ENCODE measurements at regions not wholly inside any gene's neighbourhood (a gene's known extent, or its start where the extent isn't known, plus 50 kb on each side); places are given as distances from the start of the nearest gene placed in this dataset.
"Not testable (repeated sequence)": the region's sequence is repeated elsewhere in the genome, so short reads cannot be mapped to it uniquely, and the experiment has no call there.

DNA sequence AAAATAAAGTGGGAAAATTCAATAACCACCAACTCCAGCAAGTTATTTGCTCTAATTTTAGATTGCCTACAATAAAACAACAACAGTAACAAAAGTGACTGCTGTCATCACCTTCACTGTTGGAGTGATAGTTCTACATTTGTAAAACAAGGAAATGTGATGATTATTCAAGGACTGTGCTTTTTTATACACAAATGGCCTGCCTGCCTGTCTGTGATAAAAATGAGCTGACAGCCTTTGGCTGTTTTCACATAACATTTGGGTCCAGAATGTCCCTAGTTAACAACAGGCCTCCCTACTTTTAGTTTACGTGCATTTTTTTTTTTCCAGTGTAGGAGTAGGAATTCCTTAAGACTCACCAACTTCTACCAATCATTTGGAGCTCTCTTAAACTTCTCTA, 768.8 kb downstream of the PDCD6IP start:
- DNase-seq = no peak

DNA sequence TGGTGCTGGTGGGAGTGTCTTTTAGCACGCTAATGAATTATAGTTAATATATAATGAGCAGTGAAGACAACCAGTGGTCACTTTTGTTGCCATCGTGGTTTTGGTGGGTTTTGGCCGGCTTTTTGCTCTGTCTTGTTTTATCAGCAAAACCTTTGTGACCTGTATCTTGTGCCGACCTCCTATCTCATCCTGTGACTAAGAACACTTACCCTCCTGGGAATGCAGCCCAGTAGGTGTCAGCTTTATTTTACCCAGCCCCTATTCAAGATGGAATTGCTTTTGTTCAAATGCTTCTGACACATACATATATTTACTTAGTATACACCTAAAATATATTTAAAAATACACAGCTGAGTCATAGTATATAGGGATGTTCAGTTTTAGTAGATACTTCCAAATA, 770.3 kb downstream of the PDCD6IP start:
- DNase-seq = no peak

DNA sequence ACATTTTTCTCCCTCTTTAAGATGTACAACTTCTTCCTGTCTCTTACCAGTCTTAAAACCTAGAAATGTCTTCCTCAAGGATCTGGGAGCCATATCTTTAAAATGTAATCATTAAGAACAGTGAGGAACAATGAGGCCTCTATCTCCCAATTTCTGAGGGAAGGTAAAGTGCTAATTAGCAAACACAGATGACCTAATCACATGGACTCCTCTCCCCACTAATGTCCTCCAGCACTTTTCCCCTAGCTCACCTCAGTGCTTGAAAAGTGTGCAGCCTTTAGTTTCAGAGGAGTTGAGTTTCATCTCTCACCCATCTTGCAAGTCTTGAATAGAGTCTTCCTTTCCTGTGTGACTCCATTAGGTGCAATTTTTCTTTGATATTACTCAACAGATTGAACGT, 771.0 kb downstream of the PDCD6IP start:
- no peak for DNase-seq

GRCh38 chr3:34570916-34571705, 772.7 kb downstream of the PDCD6IP start:
- no peak for DNase-seq

GRCh38 chr3:34571714-34572113, 773.3 kb downstream of the PDCD6IP start:
- DNase-seq = no peak

DNA sequence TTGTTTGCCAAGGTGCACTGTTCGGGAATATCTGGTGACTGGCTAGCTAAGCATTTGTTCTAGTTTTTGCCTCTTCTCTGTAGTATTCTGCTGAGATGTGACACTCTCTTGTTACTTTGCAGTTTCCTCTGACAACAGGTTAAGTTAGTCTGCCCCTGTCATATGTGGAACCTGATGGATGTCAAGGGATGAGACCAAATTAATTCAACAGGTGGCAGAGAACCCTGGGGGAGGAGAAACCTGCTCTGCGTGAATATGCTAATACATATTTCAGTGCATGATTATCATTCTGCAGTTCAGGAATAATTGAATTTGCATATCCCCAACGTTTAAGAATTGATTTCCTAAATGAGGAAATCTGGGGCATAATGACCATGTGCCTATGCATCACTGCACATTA, 777.3 kb downstream of the PDCD6IP start:
- DNase-seq = no peak

DNA sequence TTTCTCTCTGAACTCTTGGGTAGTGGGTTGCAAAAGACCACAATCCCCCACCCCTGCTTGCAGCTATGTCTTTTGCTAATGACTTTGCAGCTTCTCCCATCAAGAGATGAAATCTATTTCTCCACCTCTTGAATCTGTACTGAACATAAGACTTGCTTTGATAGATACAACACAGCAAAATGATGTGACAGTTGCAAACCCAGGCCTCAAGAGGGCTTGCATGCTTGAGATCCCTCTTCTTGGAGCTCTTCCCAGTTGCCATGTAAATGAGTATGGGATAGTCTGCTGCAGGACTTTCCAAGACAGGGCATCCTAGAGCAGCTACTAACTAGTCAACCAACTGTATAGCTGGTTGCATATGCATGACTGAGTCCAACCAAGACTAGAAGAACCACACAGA, 783.6 kb downstream of the PDCD6IP start:
- no peak for DNase-seq

GRCh38 chr3:34583451-34583850, 785.0 kb downstream of the PDCD6IP start:
- no peak for DNase-seq

- DNase-seq = no peak
Measured at GRCh38 chr3:34584971-34585370, 786.5 kb downstream of the PDCD6IP start.

DNA sequence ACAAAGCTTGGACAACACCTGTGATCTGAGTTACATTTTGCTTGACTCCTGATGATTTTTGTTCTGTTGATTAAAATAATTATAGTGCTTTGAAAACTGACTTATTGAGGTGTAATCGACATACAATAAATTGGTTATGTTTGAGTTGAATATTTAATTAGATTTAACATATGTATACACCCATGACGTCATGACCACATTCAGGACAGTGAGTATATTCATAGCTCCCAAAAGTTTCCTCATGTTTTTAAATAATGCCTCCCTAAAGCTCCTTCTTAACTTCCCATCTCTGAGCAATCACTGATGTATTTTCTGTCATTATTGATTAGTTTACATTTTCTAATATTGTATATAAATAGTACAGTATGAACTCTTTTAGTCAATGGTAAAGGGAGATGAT, 801.2 kb downstream of the PDCD6IP start:
- DNase-seq = no peak

DNA sequence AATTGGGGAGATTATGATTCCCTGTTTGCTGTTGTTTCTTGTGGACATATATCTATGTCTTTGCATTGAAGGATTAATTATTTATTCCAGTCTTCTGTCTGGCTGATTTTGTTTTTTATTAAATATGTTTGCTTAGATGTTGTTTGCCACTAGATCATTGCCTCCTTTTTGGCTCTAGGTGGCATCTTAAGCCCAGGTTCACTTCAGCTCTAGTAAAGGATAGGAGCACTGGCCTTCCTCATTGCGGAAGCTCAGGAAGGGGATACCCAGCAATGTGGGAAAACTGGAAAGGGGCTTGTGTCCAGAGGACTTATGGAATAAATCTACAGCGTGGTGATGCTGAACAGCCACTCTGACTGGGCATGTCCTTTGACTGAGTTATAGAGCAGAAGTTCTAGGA, 821.6 kb downstream of the PDCD6IP start:
- no peak for DNase-seq

DNA sequence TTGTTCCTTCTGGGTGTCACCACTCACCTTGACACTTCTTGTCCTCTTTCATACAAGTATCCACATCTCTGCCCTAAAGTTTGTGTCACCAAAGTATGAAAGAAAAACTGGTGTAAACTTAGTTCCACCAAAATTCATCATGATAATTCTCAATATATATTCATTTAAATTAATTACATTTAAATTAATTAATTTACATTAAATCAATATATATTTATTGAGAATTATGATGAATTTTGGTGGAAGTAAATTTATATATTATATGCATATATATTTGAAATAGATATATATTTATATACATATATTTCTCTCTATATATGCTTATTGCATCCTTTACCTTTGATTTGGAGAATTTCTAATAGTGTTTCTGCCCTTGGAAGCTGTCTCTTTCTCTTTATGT, 828.3 kb downstream of the PDCD6IP start:
- DNase-seq = no peak

GRCh38 chr3:34634939-34635338, 836.5 kb downstream of the PDCD6IP start:
- DNase-seq = no peak

DNA sequence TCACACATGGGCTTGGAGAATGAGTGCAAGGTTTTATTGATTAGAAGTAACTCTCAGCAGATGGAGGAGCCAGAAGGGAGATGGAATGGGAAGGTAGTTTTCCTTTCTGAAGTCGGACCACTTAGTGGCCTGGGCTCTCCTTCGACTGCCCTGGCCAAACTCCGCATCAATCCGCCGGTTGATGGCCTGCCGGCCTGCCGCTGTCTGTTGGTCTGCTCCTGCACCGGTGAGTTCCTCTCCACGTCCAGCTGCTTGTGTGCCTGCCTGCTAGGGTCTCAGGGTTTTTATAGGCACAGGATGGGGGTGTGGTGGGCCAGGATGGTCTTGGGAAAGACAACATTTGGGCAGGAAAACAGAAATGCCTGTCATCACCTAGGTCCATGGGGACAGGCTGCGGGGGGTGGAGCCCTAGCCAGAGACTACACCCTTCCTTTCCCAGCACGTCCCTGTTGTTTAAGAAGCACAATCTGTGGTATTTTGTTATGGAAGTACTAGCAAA, 837.0 kb downstream of the PDCD6IP start:
- DNase-seq = no peak

- DNase-seq = no peak
Measured at GRCh38 chr3:34646911-34647460, 848.6 kb downstream of the PDCD6IP start.

GRCh38 chr3:34650131-34650530, 851.7 kb downstream of the PDCD6IP start:
- no peak for DNase-seq

- DNase-seq = no peak
Measured at GRCh38 chr3:34668915-34669314, 870.5 kb downstream of the PDCD6IP start.

DNA sequence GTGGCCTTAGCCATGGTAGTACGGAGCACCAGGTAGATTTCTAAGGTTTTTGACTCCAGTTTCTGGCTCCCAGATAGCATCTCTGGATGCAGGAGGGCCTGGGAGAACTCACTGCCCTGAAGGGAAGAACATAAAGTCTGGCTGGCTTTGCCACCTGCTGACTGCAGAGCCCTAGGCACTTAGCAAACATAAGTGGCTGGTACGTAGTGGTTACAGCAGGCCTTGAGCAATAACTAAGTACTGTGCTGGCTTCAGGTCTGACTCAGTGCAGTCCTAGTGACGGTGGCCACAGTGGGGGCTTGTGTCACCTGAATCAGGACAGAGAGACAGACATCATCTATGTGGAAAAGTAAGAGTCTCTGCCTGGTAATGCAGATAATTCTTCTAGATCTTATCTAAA, 871.1 kb downstream of the PDCD6IP start:
- DNase-seq = no peak

- DNase-seq = no peak
Measured at GRCh38 chr3:34675383-34676120, 877.1 kb downstream of the PDCD6IP start.

DNA sequence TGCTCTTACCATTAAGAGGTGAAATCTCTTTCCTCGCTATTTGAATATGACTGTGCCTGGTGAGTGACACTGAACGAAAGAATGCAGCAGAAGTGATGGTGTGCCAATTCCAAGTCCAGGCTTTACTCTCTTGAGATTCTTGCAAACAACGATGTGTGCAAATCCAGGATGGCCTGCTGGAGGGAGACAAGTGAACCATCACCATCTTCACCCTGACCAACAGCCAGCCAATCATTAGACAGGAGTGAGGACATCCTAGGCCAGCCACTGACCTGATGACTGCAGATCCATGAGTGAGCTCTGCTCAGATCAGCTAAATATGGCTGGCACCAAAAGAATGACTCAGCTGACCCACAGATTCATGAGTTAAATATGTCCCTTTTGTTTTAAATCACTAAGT, 878.0 kb downstream of the PDCD6IP start:
- no peak for DNase-seq

- no peak for DNase-seq
Measured at GRCh38 chr3:34678575-34678974, 880.1 kb downstream of the PDCD6IP start.

DNA sequence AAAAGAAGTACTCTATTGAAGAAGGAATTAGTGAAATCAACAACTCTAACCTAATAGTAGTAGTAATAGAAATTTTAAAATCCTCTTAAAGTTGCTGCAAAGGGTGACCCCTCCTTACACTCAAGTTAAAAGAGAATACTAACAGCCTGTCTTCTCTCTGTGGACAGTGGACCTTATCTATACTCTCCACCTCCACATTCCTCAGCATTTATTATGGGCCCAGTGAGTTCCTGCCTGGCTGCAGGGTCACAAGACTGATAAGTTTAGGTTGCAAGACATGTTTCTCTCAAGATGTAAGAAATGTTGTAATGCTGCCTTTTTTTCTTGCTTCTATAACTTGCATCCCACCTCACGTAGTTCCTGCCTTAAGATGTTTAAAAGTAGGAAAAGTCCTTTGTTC, 880.6 kb downstream of the PDCD6IP start:
- DNase-seq = not testable (repeated sequence)

DNA sequence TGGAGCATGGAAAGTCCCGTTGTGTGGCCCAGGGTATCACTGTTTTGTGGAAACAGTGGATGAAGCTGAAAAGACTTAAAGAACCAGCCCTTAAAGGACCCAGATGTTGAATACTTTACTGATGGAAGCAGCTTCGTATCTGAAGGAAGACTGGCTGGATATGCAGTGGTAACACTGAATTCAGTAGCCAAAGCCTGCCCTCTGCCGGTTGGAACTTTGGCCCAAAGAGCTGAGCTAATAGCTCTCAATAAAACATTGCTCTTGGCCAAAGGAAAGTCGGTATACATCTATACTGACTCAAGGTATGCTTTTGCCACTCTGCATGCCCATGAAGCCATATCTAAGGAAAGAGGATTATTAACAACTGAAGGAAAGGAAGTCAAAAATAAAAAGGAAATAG, 885.4 kb downstream of the PDCD6IP start:
- no peak for DNase-seq

DNA sequence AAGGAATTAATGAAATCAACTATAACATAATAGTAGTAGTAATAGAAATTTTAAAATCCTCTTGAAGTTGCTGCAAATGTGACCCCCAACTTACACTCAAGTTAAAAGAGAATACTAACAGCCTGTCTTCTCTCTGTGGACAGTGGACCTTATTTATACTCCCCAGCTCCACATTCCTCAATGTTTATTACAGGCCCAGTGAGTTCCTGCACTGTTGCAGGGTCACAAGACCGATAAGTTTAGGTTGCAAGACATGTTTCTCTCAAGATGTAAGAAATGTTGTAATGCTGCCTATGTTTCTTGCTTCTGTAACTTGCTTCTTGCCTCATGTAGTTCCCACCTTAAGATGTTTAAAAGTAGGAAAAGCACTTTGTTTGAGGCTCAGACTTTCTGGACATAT, 888.1 kb downstream of the PDCD6IP start:
- no peak for DNase-seq
